ENCODE measurements at regions not wholly inside any gene's neighbourhood (a gene's known extent, or its start where the extent isn't known, plus 50 kb on each side); places are given as distances from the start of the nearest gene placed in this dataset.

- no peaks in the 10 kb centered on the region for H3F3A ChIP-seq (replicated peaks; ENCODE audit: low read depth)
- H3K9me2 ChIP-seq (ENCODE audit: insufficient read depth), result no peaks in the 10 kb centered on the region
- H3K79me2 ChIP-seq (replicated peaks; ENCODE audit: insufficient read depth), result no peaks in the 10 kb centered on the region
- Mint-ChIP-seq H3K36me3 (ENCODE audit: low read depth) (no peaks in the 10 kb centered on the region), H3K4me3 (no peak overlapping the region), H3K27ac (no peak overlapping the region), H3K9me3 (no peaks in the 10 kb centered on the region), H3K27me3 (ENCODE audit: insufficient read depth, low read depth, poor library complexity) (no peaks in the 10 kb centered on the region), H3K4me1 (0 out of 3 replicates have a peak, but pooled peaks cover 4% of the 10 kb centered on the region)
- H3K4me1 ChIP-seq (ENCODE audit: insufficient read depth), result no peaks in the 10 kb centered on the region
- DNase-seq (ENCODE audit: low spot score) (no peak), ATAC-seq (no peak)
- TF ChIP-seq ZNF462 (CRISPR knock-in tag; IDR thresholded peaks at IDR 0.05), result no peak
- no peak for TF ChIP-seq ETS1 (IDR thresholded peaks at IDR 0.05)
- no peak for TF ChIP-seq JUNB (IDR thresholded peaks at IDR 0.05; ENCODE audit: unreplicated experiment)
- no peak for TF ChIP-seq NANOG (IDR thresholded peaks at IDR 0.05; ENCODE audit: borderline replicate concordance)
- TF ChIP-seq REST (IDR thresholded peaks at IDR 0.05; ENCODE audit: unreplicated experiment), result no peak
- no peak for TF ChIP-seq EZH2phosphoT487 (IDR thresholded peaks at IDR 0.05; ENCODE audit: unreplicated experiment)
- TF ChIP-seq EZH2 (IDR thresholded peaks at IDR 0.05; ENCODE audit: low read depth, unreplicated experiment), result no peak
- TF ChIP-seq STAT1 (IDR thresholded peaks at IDR 0.05; ENCODE audit: unreplicated experiment), result no peak
- TF ChIP-seq ZNF331 (CRISPR knock-in tag; IDR thresholded peaks at IDR 0.05; ENCODE audit: low read depth), result no peak
- no peak for TF ChIP-seq CREB1 (CRISPR knock-in tag; IDR thresholded peaks at IDR 0.05; ENCODE audit: low read depth)
- no peak for TF ChIP-seq ZNF114 (CRISPR knock-in tag; IDR thresholded peaks at IDR 0.05)
- TF ChIP-seq CTCF (conservative IDR thresholded peaks at IDR 0.05; ENCODE audit: low read depth in 2 of 2), result no peak
- no peak for TF ChIP-seq POLR2AphosphoS5 (IDR thresholded peaks at IDR 0.05; ENCODE audit: low read depth)
- no peak overlapping the region for H3K27ac ChIP-seq (ENCODE audit: low read depth)
- H3K36me3 ChIP-seq (ENCODE audit: insufficient read depth), result no peaks in the 10 kb centered on the region
- H4K20me1 ChIP-seq (replicated peaks; ENCODE audit: insufficient read depth), result no peaks in the 10 kb centered on the region
- H2AFZ ChIP-seq, result no peak overlapping the region
- H3K27me3 ChIP-seq (ENCODE audit: insufficient read depth), result no peaks in the 10 kb centered on the region
- no peak overlapping the region for H3K4me2 ChIP-seq
- H3K4me3 ChIP-seq, result no peak overlapping the region
These were observed 474.5 kb downstream of the ENC1 start for GRCh38 chr5:74166064-74166463.

Data from GM23338 (cell line).